DND-41 (cell line): ENCODE measurements at regions not wholly inside any gene's neighbourhood (a gene's known extent, or its start where the extent isn't known, plus 50 kb on each side); places are given as distances from the start of the nearest gene placed in this dataset.

Experiments used
- EZH2 ChIP-seq: IDR thresholded peaks from 3 replicates; pipeline ENCODE4 v1.6.1; 2012; ENCODE audit warnings: borderline replicate concordance, low read depth, mild to moderate bottlenecking, moderate library complexity, low read length, inconsistent platforms; ENCODE audit not compliant: severe bottlenecking
- TF ChIP-seq, protein P1 (sequence below): IDR thresholded peaks from 2 replicates; pipeline ENCODE4 v1.5.1; 2012; ENCODE audit warnings: borderline replicate concordance, low read length, moderate library complexity, mild to moderate bottlenecking; ENCODE audit not compliant: poor library complexity, severe bottlenecking; ENCODE audit errors: extremely low read depth

DNA sequence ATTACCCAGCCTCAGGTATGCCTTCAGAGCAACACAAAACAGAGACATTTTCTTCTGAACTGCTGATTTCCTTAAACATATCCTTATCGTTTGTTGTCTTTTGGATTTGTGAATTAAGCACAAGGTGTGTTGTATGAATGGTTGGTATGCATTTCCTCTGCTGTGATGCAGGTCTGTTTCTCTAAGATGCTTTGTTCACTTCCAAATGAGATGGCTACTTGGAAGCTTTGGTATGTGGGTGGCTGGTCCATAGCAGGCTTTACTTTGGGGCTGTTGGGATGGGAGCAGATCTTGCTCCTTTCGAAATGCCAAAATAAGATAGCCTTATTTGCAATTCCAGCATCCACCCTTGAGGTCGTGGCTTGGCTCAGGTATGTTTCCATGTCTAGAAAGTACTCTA, 257.2 kb downstream of the INSIG2 start:
- no peak for TF ChIP-seq EZH2
- TF ChIP-seq, protein P1, sequence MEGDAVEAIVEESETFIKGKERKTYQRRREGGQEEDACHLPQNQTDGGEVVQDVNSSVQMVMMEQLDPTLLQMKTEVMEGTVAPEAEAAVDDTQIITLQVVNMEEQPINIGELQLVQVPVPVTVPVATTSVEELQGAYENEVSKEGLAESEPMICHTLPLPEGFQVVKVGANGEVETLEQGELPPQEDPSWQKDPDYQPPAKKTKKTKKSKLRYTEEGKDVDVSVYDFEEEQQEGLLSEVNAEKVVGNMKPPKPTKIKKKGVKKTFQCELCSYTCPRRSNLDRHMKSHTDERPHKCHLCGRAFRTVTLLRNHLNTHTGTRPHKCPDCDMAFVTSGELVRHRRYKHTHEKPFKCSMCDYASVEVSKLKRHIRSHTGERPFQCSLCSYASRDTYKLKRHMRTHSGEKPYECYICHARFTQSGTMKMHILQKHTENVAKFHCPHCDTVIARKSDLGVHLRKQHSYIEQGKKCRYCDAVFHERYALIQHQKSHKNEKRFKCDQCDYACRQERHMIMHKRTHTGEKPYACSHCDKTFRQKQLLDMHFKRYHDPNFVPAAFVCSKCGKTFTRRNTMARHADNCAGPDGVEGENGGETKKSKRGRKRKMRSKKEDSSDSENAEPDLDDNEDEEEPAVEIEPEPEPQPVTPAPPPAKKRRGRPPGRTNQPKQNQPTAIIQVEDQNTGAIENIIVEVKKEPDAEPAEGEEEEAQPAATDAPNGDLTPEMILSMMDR = no peak
